HG02798 (cell line): ENCODE measurements at regions not wholly inside any gene's neighbourhood (a gene's known extent, or its start where the extent isn't known, plus 50 kb on each side); places are given as distances from the start of the nearest gene placed in this dataset.
"Not testable (repeated sequence)": the region's sequence is repeated elsewhere in the genome, so short reads cannot be mapped to it uniquely, and the experiment has no call there.

Source experiments
- ATAC-seq: cut with Tn5 transposase; IDR thresholded peaks from one replicate; pipeline ENCODE4 v1.9.1; 2021; ENCODE audit warnings: mild to moderate bottlenecking; ENCODE audit not compliant: unreplicated experiment, poor library complexity

- ATAC-seq, result no peak
Observed at GRCh38 chr7:17078298-17078697, 196.5 kb upstream of the AGR3 start.

DNA sequence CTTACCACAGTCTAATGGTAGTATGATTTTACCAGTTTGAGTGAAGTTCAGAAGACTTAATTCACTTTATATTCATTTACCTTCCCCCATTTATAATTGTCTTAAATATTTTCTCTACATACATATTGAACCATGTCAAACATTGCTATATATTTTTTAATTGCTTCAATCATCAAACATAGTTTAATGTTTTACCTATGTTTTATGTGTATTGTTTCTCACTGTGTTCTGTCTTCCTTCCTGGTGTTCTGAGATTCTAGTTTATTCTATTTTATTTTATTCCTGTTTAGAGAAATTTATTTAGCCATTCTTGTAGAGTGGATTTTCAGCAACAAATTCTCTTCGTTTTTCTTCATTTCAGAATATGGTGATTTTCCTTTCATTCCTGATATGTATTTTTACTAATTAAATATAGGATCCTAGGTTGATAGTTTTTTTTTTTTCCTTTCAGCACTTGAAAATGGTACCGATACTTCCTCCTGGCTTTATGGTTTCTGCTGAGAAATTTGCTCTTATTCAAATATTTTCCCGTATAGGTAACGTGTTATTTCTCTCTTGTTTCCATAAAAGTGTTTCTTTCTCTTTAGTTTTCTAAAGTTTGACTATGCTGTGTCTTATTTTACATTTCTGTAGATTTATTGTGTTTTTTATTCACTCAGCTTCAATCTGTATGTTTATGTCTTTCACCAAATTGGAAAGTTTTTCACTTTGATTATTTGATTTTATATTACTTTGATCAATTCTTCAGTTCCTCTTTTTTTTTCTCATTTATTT is 201.8 kb upstream of the AGR3 start:
- no peak for ATAC-seq

DNA sequence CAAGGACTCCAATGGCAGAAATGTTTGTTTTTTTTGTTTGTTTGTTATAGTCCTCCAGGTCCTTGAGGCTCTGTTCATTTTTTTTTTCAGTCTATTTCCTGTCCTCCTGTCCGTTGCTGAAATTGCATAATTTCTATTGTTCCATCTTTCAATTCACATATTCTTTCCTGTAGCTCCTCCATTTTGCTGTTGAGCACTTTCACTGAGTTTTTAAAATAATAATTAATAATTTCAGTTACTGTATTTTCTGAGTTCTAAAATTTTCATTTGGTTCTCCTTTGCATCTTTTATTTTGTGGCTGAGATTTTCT is 202.3 kb upstream of the AGR3 start:
- ATAC-seq, result no peak

DNA sequence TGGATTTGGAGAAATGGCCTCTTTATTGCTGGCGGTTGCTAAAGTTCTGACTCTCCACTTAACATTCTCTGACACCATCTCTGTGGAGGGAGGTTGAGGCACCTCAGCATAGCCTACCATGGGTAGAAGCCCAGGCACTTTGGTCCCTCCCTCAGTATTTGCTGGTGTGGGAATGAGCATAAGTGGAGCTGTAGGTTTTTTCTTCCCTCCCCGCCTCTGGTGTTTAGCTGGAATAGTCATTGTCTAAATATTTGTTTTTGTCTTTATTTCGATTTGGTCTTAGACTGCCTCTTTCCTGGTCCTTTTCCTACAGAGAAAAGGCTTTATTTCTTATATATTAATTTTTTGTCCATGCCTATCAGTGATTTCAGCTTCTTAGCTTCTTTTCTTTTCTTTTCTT is 203.4 kb upstream of the AGR3 start:
- ATAC-seq, result no peak

DNA sequence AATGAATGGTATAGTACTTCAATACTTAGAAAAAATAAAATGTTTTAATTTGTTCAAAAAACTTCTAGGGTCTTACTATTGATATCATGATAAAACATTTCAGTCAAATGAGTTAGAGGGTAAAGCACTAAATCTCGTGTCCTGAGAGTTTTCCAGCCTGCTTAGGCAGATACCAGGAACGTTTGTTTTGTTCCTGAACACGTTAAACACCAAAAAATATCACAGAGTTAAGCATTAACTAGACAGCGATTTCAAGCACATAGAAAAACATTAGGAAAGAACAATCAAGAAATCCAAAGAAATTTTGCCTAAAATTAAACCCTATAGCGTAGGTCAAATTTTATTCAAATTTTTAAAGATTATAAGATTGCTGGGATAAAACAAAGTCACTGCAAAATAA is 204.6 kb upstream of the AGR3 start:
- no peak for ATAC-seq

GRCh38 chr7:17090751-17091150 is 207.7 kb upstream of the AHR start:
- ATAC-seq, result no peak

- no peak for ATAC-seq
Observed at GRCh38 chr7:17093461-17093860, 205.0 kb upstream of the AHR start.

GRCh38 chr7:17094963-17095574 is 203.4 kb upstream of the AHR start:
- ATAC-seq, result no peak

DNA sequence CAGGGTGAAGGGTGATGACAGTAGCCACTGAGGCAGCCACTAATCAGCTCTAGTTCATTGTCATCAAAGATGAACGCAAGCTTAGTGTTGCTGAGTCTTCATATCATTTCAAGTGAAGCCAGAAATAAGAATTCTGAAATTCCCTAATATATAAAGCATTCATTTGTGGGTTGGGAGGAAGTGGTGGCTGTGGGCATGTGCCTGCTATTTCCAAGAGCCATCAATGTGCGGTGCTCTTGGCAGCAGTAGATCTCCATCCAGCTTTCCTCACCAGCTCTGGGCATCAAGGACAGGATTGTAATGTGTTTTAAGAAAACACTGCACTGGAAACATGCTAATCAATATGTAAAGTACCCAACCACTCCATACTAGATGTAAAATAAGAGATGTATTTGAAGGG is 202.5 kb upstream of the AHR start:
- ATAC-seq, result no peak

GRCh38 chr7:17097668-17098297 is 200.7 kb upstream of the AHR start:
- ATAC-seq, result no peak

- no peak for ATAC-seq
Observed at GRCh38 chr7:17098515-17098914, 199.9 kb upstream of the AHR start.

DNA sequence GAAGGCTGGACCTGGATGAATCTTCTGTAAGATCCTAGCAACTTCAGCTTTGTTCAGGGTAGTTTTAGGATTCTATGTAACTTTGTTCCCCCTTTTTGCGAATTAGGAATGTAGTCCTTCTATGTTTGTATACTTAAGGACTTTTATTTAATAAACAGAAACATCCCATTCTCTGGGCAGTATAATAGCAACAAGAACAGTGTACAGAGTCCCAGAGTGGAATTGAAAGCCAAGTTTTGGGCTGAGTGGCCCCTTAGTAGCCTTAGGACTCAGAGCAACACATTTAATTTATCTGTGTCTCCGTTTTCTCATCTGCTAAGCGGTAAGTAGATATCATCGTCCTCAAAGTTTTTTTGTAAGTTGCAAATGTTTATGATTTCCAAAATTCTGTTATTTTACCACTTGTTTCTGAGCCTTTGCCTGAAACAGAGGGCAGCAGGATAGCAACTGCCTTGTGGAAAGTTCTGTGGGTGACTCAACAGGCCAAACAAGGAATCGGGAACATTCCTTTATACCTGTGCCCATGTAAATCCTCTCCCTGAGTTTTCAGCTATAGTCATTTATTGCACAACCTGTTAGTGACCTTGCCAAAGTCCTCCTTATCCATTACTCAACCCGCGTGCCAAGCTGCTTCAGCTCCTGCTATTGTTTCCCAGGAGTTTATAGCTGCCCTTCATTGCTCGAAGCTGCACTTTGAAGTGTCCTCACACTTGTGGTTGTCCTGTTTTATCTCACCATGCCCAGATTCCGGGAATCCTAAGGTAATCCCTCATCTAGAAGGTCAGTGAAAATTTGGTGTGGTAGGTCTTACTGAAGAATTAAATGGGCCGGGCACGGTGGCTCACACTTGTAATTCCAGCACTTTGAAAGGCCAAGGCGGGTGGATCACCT is 199.1 kb upstream of the AHR start:
- ATAC-seq, result no peak

- ATAC-seq, result not testable (repeated sequence)
Observed at GRCh38 chr7:17099974-17100509, 198.4 kb upstream of the AHR start.

GRCh38 chr7:17101207-17101696 is 197.2 kb upstream of the AHR start:
- no peak for ATAC-seq

- no peak for ATAC-seq
Observed at GRCh38 chr7:17103170-17103569, 195.3 kb upstream of the AHR start.

- ATAC-seq, result no peak
Observed at GRCh38 chr7:17103984-17104383, 194.5 kb upstream of the AHR start.

- ATAC-seq, result no peak
Observed at GRCh38 chr7:17104419-17104818, 194.0 kb upstream of the AHR start.

- no peak for ATAC-seq
Observed at GRCh38 chr7:17105701-17106100, 192.8 kb upstream of the AHR start.

DNA sequence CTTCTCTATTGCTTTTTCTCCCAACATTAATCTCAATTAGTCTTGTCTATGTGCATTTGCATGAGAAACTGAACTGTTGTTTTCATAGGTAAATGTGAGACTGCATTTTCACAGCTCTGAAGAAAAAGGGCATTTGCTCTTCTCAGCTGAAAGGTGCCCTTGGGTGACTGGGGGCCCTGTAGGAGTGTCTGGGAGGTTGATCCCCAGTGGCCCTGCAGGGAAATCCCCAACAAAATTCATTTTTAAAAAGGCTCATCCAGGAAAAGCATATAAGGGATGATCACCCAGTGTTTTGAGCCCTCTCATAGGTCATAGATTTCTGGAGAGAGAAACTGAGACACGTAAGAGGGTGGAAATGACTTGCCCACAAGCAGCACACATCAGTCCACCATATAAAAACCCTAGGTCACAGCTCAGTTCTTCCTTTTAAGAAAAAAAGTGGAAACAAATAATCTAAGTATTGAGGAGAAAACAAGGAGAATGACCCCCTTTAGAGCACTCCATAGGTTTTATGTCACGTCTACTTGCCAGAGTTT is 190.3 kb upstream of the AHR start:
- no peak for ATAC-seq

- ATAC-seq, result no peak
Observed at GRCh38 chr7:17109020-17109419, 189.4 kb upstream of the AHR start.
